Immature natural killer cell (primary cell): ENCODE measurements at regions not wholly inside any gene's neighbourhood (a gene's known extent, or its start where the extent isn't known, plus 50 kb on each side); places are given as distances from the start of the nearest gene placed in this dataset.

Experiments used
- DNase-seq, 3 donors: peaks; one replicate each; pipeline ENCODE4 v3.0.0; 2022; ENCODE audit warnings: mixed read lengths in 1 of 3
- H3K27ac Mint-ChIP-seq, 6 donors: one replicate each; pipeline ENCODE4 v1.8.0; 2020; ENCODE audit warnings: mixed read lengths in 6 of 6, mild to moderate bottlenecking in 5 of 6, inconsistent platforms in 4 of 6, moderate library complexity in 3 of 6
- H3K27me3 Mint-ChIP-seq, 3 donors: one replicate each; pipeline ENCODE4 v1.8.0; 2020 to 2021; ENCODE audit warnings: low read depth in 3 of 3, mild to moderate bottlenecking in 3 of 3, mixed read lengths in 3 of 3, moderate library complexity in 3 of 3, inconsistent platforms in 1 of 3
- H3K36me3 Mint-ChIP-seq, 3 donors: one replicate each; pipeline ENCODE4 v1.8.0; 2020; ENCODE audit warnings: mixed read lengths in 3 of 3, inconsistent platforms in 2 of 3, mild to moderate bottlenecking in 2 of 3
- H3K4me1 Mint-ChIP-seq, 2 donors: one replicate each; pipeline ENCODE4 v1.8.0; 2020; ENCODE audit warnings: inconsistent platforms in 2 of 2, mild to moderate bottlenecking in 2 of 2, mixed read lengths in 2 of 2, moderate library complexity in 1 of 2
- H3K4me3 Mint-ChIP-seq, 5 donors: one replicate each; pipeline ENCODE4 v1.8.0; 2020; ENCODE audit warnings: mild to moderate bottlenecking in 5 of 5, mixed read lengths in 5 of 5, inconsistent platforms in 3 of 5, moderate library complexity in 3 of 5
- H3K9me3 Mint-ChIP-seq, 6 donors: one replicate each; pipeline ENCODE4 v1.8.0; 2020; ENCODE audit warnings: mild to moderate bottlenecking in 6 of 6, mixed read lengths in 6 of 6, inconsistent platforms in 4 of 6, moderate library complexity in 3 of 6

DNA sequence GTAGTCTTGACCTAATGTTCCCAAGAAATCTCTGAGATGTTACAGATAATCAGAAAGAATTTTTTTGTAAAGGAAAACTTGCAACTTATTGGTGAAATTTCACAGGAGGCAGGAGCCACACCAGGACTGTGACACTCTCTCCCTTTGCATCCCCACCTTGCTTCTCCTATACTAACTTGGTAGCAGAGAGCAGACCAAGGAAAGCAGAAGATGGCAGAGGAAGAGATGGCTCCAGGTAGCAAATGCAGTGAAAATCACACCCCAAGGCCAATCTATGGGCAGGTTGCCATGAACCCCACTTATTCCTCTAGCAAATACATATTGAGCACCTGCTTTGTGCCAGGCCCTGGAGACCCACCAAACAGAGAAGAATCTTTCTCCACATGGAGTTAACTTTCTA is 303.4 kb upstream of the C1orf174 start:
- peaks cover 0 to 11% (median 5%) of the 10 kb centered on the region in 6 donors for H3K9me3 Mint-ChIP-seq
- no peaks in the 10 kb centered on the region for H3K4me1 Mint-ChIP-seq
- no peak overlapping the region for H3K27ac Mint-ChIP-seq
- no peaks in the 10 kb centered on the region for H3K36me3 Mint-ChIP-seq
- no peak overlapping the region for H3K4me3 Mint-ChIP-seq
- DNase-seq, result no peak
- H3K27me3 Mint-ChIP-seq, result peaks cover 2% of the 10 kb centered on the region in 3 donors

DNA sequence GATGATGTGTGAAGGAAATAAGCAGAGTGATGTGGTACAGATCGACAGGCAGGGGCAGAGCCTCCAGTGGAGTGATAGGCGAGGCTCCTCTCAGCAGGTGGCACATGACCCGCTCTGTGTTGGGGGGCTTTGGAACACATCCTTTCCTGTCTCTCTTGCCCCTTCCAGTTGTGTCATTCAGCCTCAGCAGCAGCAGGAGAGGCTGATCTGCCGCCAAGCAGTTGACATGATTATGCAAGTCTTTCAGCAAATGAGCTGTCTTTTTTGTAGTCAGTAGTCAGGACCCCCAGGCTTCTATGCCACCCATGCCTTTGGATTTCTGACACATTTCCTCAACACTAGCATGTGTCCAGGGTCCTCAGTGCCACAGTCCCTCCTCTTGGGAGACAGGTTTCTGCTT is 307.1 kb upstream of the C1orf174 start:
- DNase-seq, result no peak
- no peak overlapping the region for H3K4me3 Mint-ChIP-seq
- H3K27ac Mint-ChIP-seq, result no peak overlapping the region
- H3K36me3 Mint-ChIP-seq, result no peaks in the 10 kb centered on the region
- H3K4me1 Mint-ChIP-seq, result no peaks in the 10 kb centered on the region
- peaks cover 0 to 8% (median 2%) of the 10 kb centered on the region in 3 donors for H3K27me3 Mint-ChIP-seq
- H3K9me3 Mint-ChIP-seq, result peaks cover 0 to 11% (median 5%) of the 10 kb centered on the region in 6 donors

DNA sequence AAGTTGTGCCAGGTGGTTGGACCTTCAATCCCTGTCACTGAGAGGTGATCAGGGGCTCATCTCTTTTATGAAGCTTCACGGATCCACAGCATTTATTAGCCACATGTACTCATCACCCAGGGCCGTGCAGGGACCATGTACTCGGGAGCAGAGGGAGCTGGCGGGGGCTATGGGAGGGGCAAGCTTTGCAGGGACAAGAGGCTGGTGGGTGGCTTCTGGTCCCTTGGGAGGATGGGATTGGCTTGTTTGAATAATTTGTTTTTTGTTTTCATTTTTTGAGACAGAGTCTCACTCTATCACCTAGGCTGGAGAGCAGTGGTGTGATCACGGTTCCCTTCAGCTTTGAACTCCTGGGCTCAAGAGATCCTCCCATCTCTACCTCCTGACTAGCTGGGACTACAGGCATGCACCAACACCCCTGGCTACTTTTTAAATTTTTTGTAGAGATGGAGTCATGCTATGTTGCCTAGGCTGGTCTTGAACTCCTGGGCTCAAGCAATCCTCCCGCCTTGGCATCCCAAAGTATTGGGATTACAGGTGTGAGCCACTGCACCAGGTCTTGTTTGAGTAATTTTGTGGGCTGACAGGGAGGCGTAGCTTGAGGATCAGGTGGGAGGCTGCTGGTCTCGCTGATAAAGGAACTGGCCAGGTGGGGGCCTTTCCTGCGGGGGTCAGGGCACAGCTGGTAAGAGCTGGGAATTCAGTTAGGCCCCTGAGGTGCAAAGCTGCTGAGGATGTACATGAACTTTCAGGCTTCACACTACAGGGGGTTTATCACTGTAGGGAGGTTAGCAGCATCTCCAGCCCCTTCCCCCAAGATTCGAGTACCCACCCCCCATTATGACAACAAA is 308.0 kb upstream of the C1orf174 start:
- no peaks in the 10 kb centered on the region for H3K36me3 Mint-ChIP-seq
- H3K9me3 Mint-ChIP-seq, result peaks cover 0 to 11% (median 5%) of the 10 kb centered on the region in 6 donors
- H3K27ac Mint-ChIP-seq, result no peak overlapping the region
- no peak for DNase-seq
- H3K4me1 Mint-ChIP-seq, result no peaks in the 10 kb centered on the region
- peaks cover 2 to 8% (median 2%) of the 10 kb centered on the region in 3 donors for H3K27me3 Mint-ChIP-seq
- no peak overlapping the region for H3K4me3 Mint-ChIP-seq

DNA sequence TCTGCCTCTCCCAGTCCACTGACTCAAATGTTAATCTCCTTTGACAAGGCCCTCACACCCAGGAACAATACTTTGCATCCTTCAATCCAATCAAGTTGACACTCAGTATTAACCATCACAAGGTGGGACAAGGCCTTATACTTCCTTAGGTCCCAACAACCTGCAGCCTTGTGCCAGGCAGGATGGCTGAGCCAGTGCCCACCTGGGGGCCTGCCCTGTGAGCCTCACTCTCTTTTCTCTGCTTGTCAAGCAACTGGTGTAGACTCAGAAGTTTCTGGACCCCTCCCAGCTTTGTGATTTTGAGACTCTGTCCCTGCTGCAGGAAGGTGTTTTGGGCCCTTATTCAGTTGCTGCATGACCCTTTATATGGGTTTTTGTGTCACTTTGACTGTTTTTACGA is 310.0 kb upstream of the C1orf174 start:
- peaks cover 2 to 9% (median 3%) of the 10 kb centered on the region in 3 donors for H3K27me3 Mint-ChIP-seq
- H3K4me3 Mint-ChIP-seq, result no peak overlapping the region
- H3K27ac Mint-ChIP-seq, result no peak overlapping the region
- DNase-seq, result no peak
- no peaks in the 10 kb centered on the region for H3K36me3 Mint-ChIP-seq
- H3K4me1 Mint-ChIP-seq, result no peaks in the 10 kb centered on the region
- H3K9me3 Mint-ChIP-seq, result peaks cover 0 to 6% (median 0%) of the 10 kb centered on the region in 6 donors

DNA sequence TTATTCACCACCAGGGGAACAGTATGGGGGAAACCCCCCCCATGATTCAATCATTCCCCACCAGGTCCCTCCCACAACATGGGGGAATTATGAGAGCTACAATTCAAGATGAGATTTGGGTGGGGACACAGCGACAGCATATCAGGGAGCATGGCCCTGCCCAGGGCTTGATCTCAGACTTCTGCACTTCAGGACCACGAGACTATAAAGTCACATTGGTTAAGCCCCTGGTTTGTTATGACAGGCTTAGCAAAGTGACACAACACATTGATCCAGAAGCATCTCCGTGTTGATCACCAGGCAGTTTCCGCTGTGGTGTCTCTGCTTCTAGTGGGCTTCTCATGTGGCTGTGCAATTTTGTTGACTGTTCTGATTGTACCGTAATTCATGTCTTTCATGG is 312.7 kb upstream of the C1orf174 start:
- H3K4me3 Mint-ChIP-seq, result no peak overlapping the region
- H3K27me3 Mint-ChIP-seq, result peaks cover 4 to 9% (median 4%) of the 10 kb centered on the region in 3 donors
- no peaks in the 10 kb centered on the region for H3K9me3 Mint-ChIP-seq
- H3K36me3 Mint-ChIP-seq, result no peaks in the 10 kb centered on the region
- DNase-seq, result no peak
- H3K27ac Mint-ChIP-seq, result no peak overlapping the region
- no peaks in the 10 kb centered on the region for H3K4me1 Mint-ChIP-seq

DNA sequence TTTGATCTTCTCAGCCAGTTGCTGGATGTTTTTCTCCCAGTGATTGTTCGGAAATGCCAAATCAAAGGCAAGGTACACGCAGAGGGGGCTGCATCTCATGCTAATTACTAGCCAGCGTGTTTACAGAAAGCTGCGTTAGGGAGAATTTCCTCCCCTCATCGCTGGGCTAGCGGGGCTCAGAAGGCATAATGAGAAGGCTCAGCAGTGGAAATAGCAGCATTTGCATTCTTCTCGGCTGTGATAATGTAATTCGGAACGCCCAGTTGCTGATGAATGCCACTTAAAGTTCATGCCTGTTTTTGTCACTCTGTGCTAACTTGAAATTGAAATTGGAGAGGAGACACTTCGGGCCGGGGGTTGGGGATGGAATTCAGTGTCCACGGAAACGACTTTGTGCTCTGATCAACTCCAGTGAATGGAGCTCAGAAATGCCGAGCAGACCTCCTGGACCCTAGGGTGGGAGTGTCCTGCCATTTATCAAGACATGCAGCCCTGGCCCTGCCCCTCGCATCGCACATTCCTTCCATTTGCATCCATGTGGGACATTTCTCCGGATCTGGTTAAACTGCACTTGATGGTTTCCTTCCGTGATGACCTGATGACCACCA is 313.4 kb upstream of the C1orf174 start:
- H3K4me3 Mint-ChIP-seq, result no peak overlapping the region
- H3K9me3 Mint-ChIP-seq, result no peaks in the 10 kb centered on the region
- H3K4me1 Mint-ChIP-seq, result no peaks in the 10 kb centered on the region
- no peak overlapping the region for H3K27ac Mint-ChIP-seq
- H3K27me3 Mint-ChIP-seq, result peaks cover 4 to 9% (median 4%) of the 10 kb centered on the region in 3 donors
- DNase-seq, result no peak
- no peaks in the 10 kb centered on the region for H3K36me3 Mint-ChIP-seq

DNA sequence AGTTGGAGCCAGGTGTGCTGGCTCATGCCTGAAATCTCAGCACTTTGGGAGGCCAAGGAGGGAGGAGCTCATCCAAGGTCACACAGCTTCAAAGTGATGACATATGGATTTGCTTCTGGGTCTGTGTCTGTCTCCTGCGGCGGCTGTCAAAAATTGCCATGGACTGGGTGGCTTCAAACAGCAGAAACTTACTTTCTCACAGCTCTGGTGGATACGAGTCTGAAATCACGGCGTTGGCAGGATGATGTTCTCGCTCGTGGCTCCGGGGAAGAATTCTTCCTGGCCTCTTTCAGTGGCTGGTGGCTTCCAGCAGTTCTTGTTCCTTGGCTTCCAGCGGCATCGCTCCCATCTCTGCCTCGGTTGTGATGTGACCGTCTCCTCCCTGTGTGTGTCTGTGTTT is 314.8 kb upstream of the C1orf174 start:
- H3K27me3 Mint-ChIP-seq, result peaks cover 4 to 6% (median 5%) of the 10 kb centered on the region in 3 donors
- H3K36me3 Mint-ChIP-seq, result no peaks in the 10 kb centered on the region

DNA sequence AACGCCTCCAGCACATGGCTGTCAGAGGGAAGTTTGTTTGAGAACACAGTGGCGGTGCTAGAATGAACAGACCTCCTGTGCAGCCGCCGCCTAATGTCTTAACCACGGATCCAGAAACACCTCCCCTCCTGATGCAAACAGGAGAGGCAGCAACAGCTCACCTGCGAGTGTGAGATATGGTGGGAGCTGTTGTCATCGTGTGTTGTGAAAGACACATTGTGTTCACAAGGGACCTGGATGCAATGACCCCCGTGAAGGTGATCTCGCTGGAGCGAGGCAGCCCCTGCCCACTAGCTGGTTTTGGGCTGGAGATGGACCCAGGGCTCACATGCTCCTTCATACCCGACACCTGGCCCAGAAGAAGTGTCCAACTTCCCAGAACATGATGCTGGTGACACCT is 315.3 kb upstream of the C1orf174 start:
- no peak overlapping the region for H3K4me3 Mint-ChIP-seq
- H3K27me3 Mint-ChIP-seq, result peaks cover 4 to 6% (median 5%) of the 10 kb centered on the region in 3 donors
- H3K36me3 Mint-ChIP-seq, result no peaks in the 10 kb centered on the region
- no peak overlapping the region for H3K27ac Mint-ChIP-seq
- H3K9me3 Mint-ChIP-seq, result no peaks in the 10 kb centered on the region
- H3K4me1 Mint-ChIP-seq, result no peaks in the 10 kb centered on the region
- no peak for DNase-seq

More for the DNA sequence above, 314.8 kb upstream of the C1orf174 start:
- no peak for DNase-seq
- Mint-ChIP-seq H3K4me3 (no peak overlapping the region), H3K4me1 (no peaks in the 10 kb centered on the region), H3K9me3 (no peaks in the 10 kb centered on the region), H3K27ac (no peak overlapping the region)

DNA sequence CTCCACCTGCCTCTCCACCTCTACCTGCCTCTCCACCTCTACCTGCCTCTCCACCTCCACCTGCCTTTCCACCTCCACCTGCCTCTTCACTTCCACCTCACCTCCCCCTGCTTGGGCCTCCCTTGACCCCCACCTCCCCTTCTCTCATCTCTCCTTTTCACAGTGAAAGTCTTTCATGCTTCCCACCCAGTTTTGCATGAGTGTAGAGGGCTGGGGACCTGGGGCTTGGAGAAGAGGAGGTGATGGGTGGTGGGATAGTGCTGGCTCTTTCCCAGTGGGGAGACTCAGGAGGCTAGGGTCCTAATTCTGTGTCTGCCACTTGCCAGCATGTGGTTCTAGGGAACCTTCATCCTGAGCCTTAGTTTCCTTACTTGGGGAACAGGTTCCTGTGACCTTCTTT is 316.2 kb upstream of the C1orf174 start:
- Mint-ChIP-seq H3K27ac (no peak overlapping the region), H3K27me3 (peaks cover 4 to 6% (median 5%) of the 10 kb centered on the region in 3 donors), H3K4me3 (no peak overlapping the region), H3K36me3 (no peaks in the 10 kb centered on the region), H3K4me1 (no peaks in the 10 kb centered on the region), H3K9me3 (no peaks in the 10 kb centered on the region)
- no peak for DNase-seq

DNA sequence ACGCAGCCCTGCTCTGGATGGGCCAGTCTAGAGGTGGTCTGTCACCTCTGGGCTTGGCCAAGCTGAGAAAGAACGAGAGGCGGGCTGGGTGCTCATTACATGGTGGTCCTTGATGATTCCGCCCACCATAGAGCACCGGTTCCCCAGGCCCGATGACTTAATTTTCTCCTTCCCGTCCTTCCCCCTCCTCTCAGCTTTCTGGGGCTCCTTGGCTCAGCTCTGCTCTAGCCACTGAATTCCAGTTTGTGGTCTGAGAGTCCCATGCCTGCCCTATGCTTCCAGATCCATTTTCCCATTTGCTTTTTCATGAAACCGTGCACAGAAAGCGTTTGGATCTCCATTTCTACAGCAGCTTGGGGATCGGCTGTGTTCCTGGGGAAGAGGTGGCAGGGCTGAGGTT is 318.5 kb upstream of the C1orf174 start:
- Mint-ChIP-seq H3K9me3 (no peaks in the 10 kb centered on the region), H3K27me3 (peaks cover 2 to 7% (median 2%) of the 10 kb centered on the region in 3 donors), H3K4me1 (no peaks in the 10 kb centered on the region), H3K4me3 (no peak overlapping the region), H3K27ac (no peak overlapping the region), H3K36me3 (no peaks in the 10 kb centered on the region)
- DNase-seq, result no peak

DNA sequence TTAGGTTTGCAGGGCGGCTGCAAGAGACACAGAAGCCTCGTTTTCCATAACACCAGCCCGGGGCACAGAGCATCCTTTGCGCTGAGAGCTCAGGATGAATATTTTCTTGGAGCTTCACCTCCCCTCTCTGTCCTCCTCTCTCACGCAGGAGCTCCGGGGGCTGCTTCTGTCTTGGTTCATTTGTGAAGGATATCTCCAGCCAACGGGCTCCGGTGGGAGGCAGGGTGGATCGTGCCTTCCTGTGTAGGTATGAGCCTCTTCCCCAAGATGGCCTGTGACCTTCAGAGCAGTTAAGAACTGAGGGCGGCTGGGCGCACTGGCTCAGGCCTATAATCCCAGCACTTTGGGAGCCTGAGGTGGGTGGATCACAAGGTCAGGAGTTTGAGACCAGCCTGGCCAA is 319.0 kb upstream of the C1orf174 start:
- Mint-ChIP-seq H3K27me3 (peaks cover 2 to 7% (median 2%) of the 10 kb centered on the region in 3 donors), H3K4me1 (no peaks in the 10 kb centered on the region), H3K4me3 (no peak overlapping the region), H3K36me3 (no peaks in the 10 kb centered on the region), H3K27ac (no peak overlapping the region), H3K9me3 (no peaks in the 10 kb centered on the region)
- DNase-seq, result no peak

DNA sequence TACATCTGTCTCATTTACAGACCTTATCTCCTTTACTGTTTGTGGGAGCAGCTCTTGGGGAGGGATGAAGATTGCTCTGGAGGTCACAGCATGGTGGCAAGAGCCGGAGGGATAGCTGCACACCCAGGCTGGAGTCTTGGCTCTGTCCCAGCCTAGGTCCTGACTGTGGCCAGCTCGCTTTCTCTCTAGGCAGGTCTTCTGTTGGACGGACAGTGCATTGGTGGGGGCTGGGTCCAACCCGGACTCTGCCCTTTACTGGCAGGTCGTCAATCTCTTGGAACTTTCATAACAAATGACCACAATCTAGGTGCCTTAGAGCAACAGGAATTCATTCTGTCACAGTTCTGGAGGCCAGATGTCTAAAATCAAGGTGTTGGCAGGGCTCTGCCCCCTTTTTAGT is 319.8 kb upstream of the C1orf174 start:
- H3K4me1 Mint-ChIP-seq, result no peaks in the 10 kb centered on the region
- H3K4me3 Mint-ChIP-seq, result no peak overlapping the region
- H3K9me3 Mint-ChIP-seq, result no peaks in the 10 kb centered on the region
- H3K27me3 Mint-ChIP-seq, result peaks cover 2 to 7% (median 5%) of the 10 kb centered on the region in 3 donors
- H3K27ac Mint-ChIP-seq, result no peak overlapping the region
- no peak for DNase-seq
- H3K36me3 Mint-ChIP-seq, result no peaks in the 10 kb centered on the region

DNA sequence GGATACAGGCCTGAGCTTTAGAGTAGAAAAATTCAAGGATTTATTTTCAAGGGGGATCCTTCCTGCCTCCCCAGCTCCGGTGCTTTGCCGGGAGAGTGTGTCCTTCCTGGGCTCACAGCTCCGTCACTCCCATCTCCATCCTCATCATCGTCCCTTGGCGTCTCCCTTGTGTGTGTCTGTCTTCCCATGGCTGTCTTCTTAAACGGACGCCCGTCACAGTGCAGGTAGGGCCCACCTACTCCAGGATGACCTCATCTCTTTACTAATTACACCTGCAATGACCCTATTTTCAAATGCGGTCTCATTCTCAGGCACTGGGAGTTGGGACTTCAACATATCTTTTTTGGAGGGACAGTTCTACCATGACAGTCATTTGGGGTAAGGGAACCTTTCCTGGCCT is 320.3 kb upstream of the C1orf174 start:
- H3K27me3 Mint-ChIP-seq, result peaks cover 2 to 4% (median 3%) of the 10 kb centered on the region in 3 donors

DNA sequence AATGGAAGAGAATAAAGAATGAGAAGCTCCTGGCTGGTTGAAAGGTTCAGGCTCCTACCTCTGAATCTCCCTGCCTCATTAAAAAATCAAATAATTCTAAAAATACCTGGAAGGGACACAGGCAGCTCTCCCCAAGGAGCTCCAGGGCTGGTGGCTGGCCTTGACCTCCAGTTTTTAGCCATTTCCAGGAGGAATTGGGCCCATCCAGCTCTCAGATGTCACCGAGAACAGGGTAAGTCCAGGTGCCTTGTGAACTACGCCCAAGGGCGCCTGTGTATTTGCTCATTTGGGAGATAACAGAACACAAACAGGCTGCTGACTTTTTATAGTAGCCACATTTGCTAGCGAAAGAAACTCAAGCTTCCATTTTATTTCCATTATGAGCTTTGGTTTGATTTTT is 321.0 kb upstream of the C1orf174 start:
- no peak for DNase-seq
- no peak overlapping the region for H3K4me3 Mint-ChIP-seq
- no peaks in the 10 kb centered on the region for H3K4me1 Mint-ChIP-seq
- no peaks in the 10 kb centered on the region for H3K36me3 Mint-ChIP-seq
- no peak overlapping the region for H3K27ac Mint-ChIP-seq
- H3K9me3 Mint-ChIP-seq, result no peaks in the 10 kb centered on the region
- peaks cover 2 to 4% (median 3%) of the 10 kb centered on the region in 3 donors for H3K27me3 Mint-ChIP-seq

More for the DNA sequence above, 320.3 kb upstream of the C1orf174 start:
- H3K4me3 Mint-ChIP-seq, result no peak overlapping the region
- no peaks in the 10 kb centered on the region for H3K4me1 Mint-ChIP-seq
- DNase-seq, result no peak
- no peak overlapping the region for H3K27ac Mint-ChIP-seq
- no peaks in the 10 kb centered on the region for H3K9me3 Mint-ChIP-seq
- no peaks in the 10 kb centered on the region for H3K36me3 Mint-ChIP-seq
